Osteoblast (primary cell): ENCODE measurements at regions not wholly inside any gene's neighbourhood (a gene's known extent, or its start where the extent isn't known, plus 50 kb on each side); places are given as distances from the start of the nearest gene placed in this dataset.

Source experiments
- DNase-seq: peaks from one replicate; pipeline ENCODE4 v3.0.0; 2011; ENCODE audit warnings: low spot score, mixed read lengths; ENCODE audit not compliant: insufficient read length; ENCODE audit errors: missing footprints
- H2AFZ ChIP-seq: 2 replicates; pipeline ENCODE4 v1.6.0; 2011; ENCODE audit warnings: mild to moderate bottlenecking, low read length
- H3K27ac ChIP-seq: 2 replicates; pipeline ENCODE4 v1.5.1; 2011; ENCODE audit warnings: mild to moderate bottlenecking, low read depth, low read length, moderate library complexity
- H3K27me3 ChIP-seq: 2 replicates; pipeline ENCODE4 v1.6.0; 2012; ENCODE audit warnings: mild to moderate bottlenecking, control low read depth, inconsistent platforms, low read length, moderate library complexity; ENCODE audit not compliant: insufficient read depth
- H3K36me3 ChIP-seq: 2 replicates; pipeline ENCODE4 v1.5.1; 2011; ENCODE audit warnings: mild to moderate bottlenecking, low read length, control low read depth, moderate library complexity; ENCODE audit not compliant: insufficient read depth
- H3K4me1 ChIP-seq: 2 replicates; pipeline ENCODE4 v1.5.1; 2011; ENCODE audit warnings: mild to moderate bottlenecking, low read length, control low read depth, moderate library complexity; ENCODE audit not compliant: insufficient read depth
- H3K4me2 ChIP-seq: 2 replicates; pipeline ENCODE4 v1.6.0; 2011; ENCODE audit warnings: mild to moderate bottlenecking, low read length; ENCODE audit not compliant: insufficient read depth
- H3K4me3 ChIP-seq: fragments of 200-600 bp; sonication (generic); 3 replicates; pipeline ENCODE4 v1.5.1; 2012; ENCODE audit warnings: mild to moderate bottlenecking, low read length, inconsistent platforms; ENCODE audit not compliant: insufficient read depth
- H3K79me2 ChIP-seq: 2 replicates; pipeline ENCODE4 v1.6.0; 2012; ENCODE audit warnings: mild to moderate bottlenecking, low read length, control low read depth, inconsistent platforms; ENCODE audit not compliant: insufficient read depth
- H3K9me3 ChIP-seq: 2 replicates; pipeline ENCODE4 v1.5.1; 2011; ENCODE audit warnings: low read depth, low read length, control low read depth
- H4K20me1 ChIP-seq: 2 replicates; pipeline ENCODE4 v1.6.0; 2012; ENCODE audit warnings: mild to moderate bottlenecking, low read length, control low read depth; ENCODE audit not compliant: insufficient read depth
- CTCF ChIP-seq: IDR thresholded peaks from 2 replicates; pipeline ENCODE4 v1.5.1; 2011; ENCODE audit warnings: mild to moderate bottlenecking, low read depth, low read length, moderate library complexity; ENCODE audit errors: extremely low read depth

DNA sequence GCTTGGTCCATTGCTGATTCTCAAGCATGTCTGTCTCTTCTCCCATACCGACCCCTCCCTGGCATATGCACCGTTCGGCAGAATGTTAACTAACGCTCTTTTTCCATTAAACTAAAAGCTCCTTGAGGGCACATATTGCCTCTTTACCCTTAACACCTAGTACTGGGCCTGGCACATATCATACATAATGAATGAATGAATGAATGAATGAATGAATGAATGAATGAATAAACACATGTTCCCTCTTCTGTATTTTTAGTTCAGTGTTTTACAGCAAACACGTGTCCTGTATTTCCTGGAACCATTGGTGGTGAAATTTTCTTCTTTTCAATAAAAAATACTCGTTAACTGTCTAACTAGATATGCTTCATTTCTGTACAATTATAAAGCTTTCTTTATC lies 174.4 kb upstream of the DTNBP1 start:
- H3K79me2 ChIP-seq: no peaks in the 10 kb centered on the region
- no peaks in the 10 kb centered on the region for H3K4me1 ChIP-seq
- H3K27ac ChIP-seq: no peak overlapping the region
- H3K27me3 ChIP-seq: no peaks in the 10 kb centered on the region
- no peak overlapping the region for H2AFZ ChIP-seq
- DNase-seq: peak; percentile 35
- H3K4me3 ChIP-seq: no peak overlapping the region
- TF ChIP-seq CTCF: no peak
- no peaks in the 10 kb centered on the region for H3K9me3 ChIP-seq
- H3K4me2 ChIP-seq: no peak overlapping the region
- no peaks in the 10 kb centered on the region for H4K20me1 ChIP-seq
- H3K36me3 ChIP-seq: no peaks in the 10 kb centered on the region

GRCh38 chr6:15832841-15833240 lies 170.0 kb upstream of the DTNBP1 start:
- DNase-seq: peak; percentile 36
- Histone ChIP-seq H4K20me1 (no peaks in the 10 kb centered on the region), H2AFZ (no peak overlapping the region), H3K27ac (no peak overlapping the region), H3K27me3 (no peaks in the 10 kb centered on the region), H3K79me2 (no peaks in the 10 kb centered on the region), H3K4me1 (no peaks in the 10 kb centered on the region), H3K9me3 (no peaks in the 10 kb centered on the region), H3K4me2 (no peak overlapping the region), H3K36me3 (no peaks in the 10 kb centered on the region), H3K4me3 (no peak overlapping the region)
- TF ChIP-seq CTCF: no peak

- Histone ChIP-seq H3K9me3 (no peaks in the 10 kb centered on the region), H2AFZ (no peak overlapping the region), H3K27me3 (no peaks in the 10 kb centered on the region), H3K4me2 (no peak overlapping the region), H3K4me1 (no peaks in the 10 kb centered on the region), H3K36me3 (no peaks in the 10 kb centered on the region), H4K20me1 (no peaks in the 10 kb centered on the region), H3K4me3 (no peak overlapping the region), H3K27ac (no peak overlapping the region), H3K79me2 (no peaks in the 10 kb centered on the region)
- TF ChIP-seq CTCF: no peak
- no peak for DNase-seq
Measured at GRCh38 chr6:15829156-15829555, 166.3 kb upstream of the DTNBP1 start.

DNA sequence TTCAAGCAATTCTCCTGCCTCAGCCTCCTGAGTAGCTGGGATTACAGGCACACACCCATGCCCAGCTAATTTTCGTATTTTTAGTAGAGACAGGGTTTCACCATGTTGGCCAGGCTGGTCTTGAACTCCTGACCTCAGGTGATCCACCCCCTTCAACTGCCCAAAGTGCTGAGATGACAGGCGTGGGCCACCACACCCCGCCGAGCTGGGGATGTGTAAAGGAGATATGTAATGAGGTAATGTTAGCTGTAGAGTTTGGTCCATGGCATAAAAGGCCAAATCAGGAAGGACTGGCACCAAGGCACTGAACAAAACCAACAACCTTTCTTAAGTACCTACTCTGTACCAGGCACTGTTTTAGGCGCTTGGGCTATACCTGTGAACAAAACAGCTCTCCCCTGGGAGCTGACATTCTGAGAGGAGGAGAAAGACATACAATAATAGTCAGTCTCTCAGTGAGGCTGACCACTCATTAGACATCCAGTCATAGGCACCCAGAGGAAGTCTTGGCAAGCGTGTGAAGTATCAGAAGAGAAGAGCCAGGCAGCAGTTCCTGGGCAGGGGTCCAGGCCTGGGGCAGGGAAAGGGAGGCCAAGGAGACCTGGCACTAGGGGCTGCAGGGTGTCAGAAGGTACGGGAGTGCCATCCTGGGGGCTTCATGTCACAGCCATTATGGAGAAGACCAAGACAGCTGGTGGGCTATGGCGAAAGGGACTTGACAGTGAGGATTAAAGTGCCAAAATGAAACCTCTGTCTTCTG lies 164.8 kb upstream of the DTNBP1 start:
- Histone ChIP-seq H3K9me3 (no peaks in the 10 kb centered on the region), H3K4me3 (no peak overlapping the region), H3K27me3 (no peaks in the 10 kb centered on the region), H3K4me1 (no peaks in the 10 kb centered on the region), H3K27ac (no peak overlapping the region), H4K20me1 (no peaks in the 10 kb centered on the region), H3K4me2 (no peak overlapping the region), H2AFZ (no peak overlapping the region), H3K36me3 (no peaks in the 10 kb centered on the region), H3K79me2 (no peaks in the 10 kb centered on the region)
- DNase-seq: no peak
- no peak for TF ChIP-seq CTCF
